AG10803 (cell line): ENCODE measurements at regions not wholly inside any gene's neighbourhood (a gene's known extent, or its start where the extent isn't known, plus 50 kb on each side); places are given as distances from the start of the nearest gene placed in this dataset.
"Not testable (repeated sequence)": the region's sequence is repeated elsewhere in the genome, so short reads cannot be mapped to it uniquely, and the experiment has no call there.

Experiments used
- DNase-seq: peaks from one replicate; pipeline ENCODE4 v3.0.0; 2010; ENCODE audit warnings: low read depth
- H3K4me3 ChIP-seq: 2 replicates; pipeline ENCODE4 v1.5.1; 2011; ENCODE audit warnings: mild to moderate bottlenecking, low read length, control low read depth
- TF ChIP-seq, protein P1 (sequence below): conservative IDR thresholded peaks from 2 replicates; pipeline ENCODE4 v1.5.1; 2011; ENCODE audit warnings: mild to moderate bottlenecking, low read length, control low read depth, inconsistent platforms

DNA sequence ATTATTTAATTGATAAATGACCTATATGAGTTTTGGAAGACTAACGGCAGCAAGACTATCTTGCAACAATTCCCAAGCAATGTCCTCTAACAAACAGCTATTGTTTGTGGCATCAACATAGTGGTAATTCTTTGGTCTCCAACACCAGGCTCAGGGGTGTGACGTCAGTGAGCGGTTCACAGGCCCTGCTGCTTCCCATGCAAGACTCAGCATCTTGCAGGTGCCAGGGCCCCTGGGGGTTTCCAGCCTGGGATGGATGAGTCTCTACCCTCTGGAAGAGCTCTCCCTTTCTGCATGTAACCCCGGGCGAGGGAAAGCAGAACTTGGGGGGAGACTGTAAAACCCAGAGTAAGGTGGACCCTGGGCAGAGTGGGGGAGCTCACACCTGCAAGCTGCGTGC, 164.7 kb downstream of the ACTR3B start:
- no peak for DNase-seq
- no peak overlapping the region for H3K4me3 ChIP-seq
- TF ChIP-seq, protein P1, sequence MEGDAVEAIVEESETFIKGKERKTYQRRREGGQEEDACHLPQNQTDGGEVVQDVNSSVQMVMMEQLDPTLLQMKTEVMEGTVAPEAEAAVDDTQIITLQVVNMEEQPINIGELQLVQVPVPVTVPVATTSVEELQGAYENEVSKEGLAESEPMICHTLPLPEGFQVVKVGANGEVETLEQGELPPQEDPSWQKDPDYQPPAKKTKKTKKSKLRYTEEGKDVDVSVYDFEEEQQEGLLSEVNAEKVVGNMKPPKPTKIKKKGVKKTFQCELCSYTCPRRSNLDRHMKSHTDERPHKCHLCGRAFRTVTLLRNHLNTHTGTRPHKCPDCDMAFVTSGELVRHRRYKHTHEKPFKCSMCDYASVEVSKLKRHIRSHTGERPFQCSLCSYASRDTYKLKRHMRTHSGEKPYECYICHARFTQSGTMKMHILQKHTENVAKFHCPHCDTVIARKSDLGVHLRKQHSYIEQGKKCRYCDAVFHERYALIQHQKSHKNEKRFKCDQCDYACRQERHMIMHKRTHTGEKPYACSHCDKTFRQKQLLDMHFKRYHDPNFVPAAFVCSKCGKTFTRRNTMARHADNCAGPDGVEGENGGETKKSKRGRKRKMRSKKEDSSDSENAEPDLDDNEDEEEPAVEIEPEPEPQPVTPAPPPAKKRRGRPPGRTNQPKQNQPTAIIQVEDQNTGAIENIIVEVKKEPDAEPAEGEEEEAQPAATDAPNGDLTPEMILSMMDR: no peak

DNA sequence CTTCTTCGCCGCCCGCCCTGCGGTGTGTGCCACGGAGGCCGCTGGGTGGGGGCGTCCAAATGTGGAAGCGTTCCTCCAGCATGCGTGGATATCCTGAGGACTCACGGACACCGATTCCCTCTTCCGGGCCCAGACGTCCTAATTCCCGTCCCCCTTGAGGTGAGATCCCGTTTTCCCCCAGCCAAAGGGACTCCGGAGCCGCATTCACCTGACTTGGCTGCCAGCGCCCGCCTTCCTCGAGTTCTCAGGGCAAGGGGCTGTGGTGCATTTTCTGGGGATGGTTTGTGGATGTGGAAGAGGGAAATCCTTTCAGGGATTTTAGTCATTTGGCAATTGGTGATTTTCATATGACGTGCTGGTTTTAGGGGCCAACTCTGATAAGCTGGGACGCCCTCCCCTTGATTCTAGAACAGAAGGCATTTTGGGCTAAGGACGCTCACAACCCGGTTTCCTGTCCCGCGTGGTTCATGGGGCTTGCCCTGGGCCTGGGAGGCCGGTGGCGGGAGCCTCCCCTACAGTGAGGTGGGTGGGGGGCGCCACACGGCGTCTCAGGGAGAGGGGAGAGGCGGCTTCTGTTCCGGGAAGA, 165.4 kb downstream of the ACTR3B start:
- TF ChIP-seq, protein P1: no peak
- no peak for DNase-seq
- H3K4me3 ChIP-seq: no peak overlapping the region

DNA sequence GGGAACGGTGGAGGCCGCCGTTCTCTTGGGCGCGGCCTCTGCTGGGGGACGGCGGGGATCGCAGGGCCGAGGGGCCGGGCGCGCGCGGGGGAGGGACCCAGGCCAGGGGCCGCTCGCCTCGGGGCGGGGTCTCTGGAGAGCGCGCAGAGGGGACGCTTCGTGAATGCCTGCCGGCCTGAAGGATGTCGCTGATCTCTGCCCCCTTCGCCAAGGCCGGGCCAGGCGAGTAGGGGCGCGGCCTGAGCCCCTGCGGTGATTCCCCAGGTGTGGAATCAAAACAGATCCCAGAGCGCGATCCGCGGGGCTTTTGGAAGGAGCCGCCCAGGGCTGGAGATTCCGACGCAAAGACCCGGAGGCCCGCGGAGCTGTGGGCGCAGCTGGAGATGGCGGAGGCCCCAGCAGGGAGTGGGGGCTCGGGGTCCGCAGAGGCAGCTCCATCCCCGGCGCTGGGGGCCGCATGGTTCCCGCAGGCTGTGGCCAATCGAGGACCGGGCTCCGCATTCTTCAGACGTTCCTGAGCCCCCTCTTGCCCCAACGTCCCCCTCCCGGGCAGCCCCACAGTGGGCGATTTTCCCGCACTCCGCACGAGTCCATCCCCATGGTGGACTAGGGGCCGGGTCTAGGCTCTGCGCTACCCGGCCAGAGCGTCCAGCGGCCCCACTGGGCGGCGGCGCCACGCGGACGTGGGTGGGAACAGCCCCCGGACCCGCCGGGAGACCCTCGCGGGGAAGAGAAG, 166.0 kb downstream of the ACTR3B start:
- DNase-seq: no peak
- TF ChIP-seq, protein P1: no peak
- H3K4me3 ChIP-seq: no peak overlapping the region

DNA sequence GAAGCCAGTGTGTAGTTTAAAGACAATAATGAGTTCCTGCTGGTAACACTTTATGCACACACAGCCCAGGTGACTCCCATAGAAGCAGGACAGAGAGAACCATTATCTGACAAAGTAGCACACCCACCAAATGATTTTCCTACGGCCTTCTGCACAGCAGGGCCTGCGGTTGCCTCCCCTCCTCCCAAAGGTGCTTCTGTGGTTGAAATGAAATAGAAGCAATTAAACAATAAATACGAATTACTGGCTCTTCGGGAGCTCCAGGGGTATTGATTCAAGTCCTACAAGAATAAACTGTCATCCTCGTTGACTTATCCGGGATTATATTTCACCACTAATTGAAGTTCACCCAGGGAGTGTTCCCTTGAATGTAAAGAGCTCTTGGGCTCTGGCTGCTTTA, 172.1 kb downstream of the ACTR3B start:
- TF ChIP-seq, protein P1: no peak
- H3K4me3 ChIP-seq: no peak overlapping the region
- DNase-seq: no peak

DNA sequence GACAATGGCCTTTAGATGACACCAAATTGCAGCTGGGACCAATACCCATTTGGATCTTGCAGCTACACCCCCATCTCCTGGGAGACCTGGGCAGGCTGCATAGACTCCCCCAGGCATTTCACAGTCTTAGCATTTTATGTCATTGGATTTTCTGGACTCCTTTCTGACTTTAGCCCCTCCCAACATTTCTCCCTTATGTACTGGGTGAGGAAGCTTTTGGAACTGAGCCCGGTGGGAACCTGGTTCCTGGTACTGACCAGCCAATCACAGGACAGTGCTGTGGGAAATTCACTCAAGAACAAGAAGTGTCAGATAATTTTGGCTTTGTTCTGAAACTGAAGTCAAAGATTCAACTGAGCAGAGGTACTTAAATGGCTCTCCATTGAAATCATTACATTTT, 177.7 kb downstream of the ACTR3B start:
- H3K4me3 ChIP-seq: no peak overlapping the region
- no peak for DNase-seq
- TF ChIP-seq, protein P1: no peak

DNA sequence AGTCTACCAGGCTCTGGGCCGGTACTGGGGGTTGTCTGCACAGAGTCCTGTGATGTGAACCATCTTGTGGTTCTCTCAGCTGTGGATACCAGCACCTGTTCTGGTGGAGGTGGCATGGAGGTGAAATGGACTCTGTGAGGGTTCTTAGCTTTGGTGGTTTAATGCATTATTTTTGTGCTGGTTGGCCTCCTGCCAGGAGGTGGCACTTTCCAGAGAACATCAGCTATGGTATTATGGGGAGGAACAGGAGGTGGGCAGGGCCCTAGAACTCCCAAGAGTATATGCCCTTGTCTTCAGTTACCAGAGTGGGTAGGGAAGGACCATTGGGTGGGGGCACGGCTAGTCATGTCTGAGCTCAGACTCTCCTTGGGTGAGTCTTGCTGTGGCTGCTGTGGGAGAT, 187.1 kb downstream of the ACTR3B start:
- H3K4me3 ChIP-seq, DNase-seq: not testable (repeated sequence)

DNA sequence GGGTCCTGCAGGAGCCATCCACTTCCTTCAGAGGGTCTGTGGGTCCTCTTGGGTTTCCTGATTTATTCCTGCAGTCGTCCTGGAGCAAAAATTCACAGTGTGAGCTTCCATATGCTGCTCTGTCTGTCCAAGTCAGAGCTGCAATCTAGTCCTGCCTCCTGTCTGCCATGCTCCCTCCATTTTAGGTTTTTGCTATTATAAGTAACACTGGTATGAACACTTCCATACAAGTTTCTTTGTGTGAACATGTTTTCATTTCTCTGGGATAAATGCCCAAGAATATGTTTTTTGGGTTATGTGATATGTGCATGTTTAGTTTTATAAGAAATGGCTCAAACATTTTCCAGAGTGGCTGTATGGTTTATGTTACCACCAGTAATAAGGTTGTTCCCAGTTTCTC, 188.1 kb downstream of the ACTR3B start:
- no peak overlapping the region for H3K4me3 ChIP-seq
- no peak for DNase-seq
- TF ChIP-seq, protein P1: no peak
